Stimulated activated naive B cell treated with anti-CD40 and anti-IgM and Interleukin-4, amounts not matched to agents 10 μg/mL and 1 μg/mL and 100 μg/mL, for 72 hours (primary cell): ENCODE measurements at regions not wholly inside any gene's neighbourhood (a gene's known extent, or its start where the extent isn't known, plus 50 kb on each side); places are given as distances from the start of the nearest gene placed in this dataset.

Experiments
- ATAC-seq, 2 donors: fragments of 150-1000 bp; cut with Tn5 transposase; replicated peaks; 2 replicates each; pipeline ENCODE4 v1.10.0; 2021; ENCODE audit warnings: moderate library complexity in 1 of 2
- DNase-seq: peaks from one replicate; pipeline ENCODE4 v3.0.0; 2021
- H3K27ac Mint-ChIP-seq: one replicate; pipeline ENCODE4 v1.8.0; 2022; ENCODE audit warnings: mild to moderate bottlenecking, mixed read lengths
- H3K27me3 Mint-ChIP-seq, 2 donors: one replicate each; pipeline ENCODE4 v1.8.0; 2022; ENCODE audit warnings: mixed read lengths in 2 of 2
- H3K36me3 Mint-ChIP-seq, 2 donors: one replicate each; pipeline ENCODE4 v1.8.0; 2022; ENCODE audit warnings: mixed read lengths in 2 of 2, mild to moderate bottlenecking in 1 of 2
- H3K4me1 Mint-ChIP-seq, 2 donors: one replicate each; pipeline ENCODE4 v1.8.0; 2022; ENCODE audit warnings: mixed read lengths in 2 of 2, mild to moderate bottlenecking in 1 of 2
- H3K4me3 Mint-ChIP-seq, 2 donors: one replicate each; pipeline ENCODE4 v1.8.0; 2022; ENCODE audit warnings: mild to moderate bottlenecking in 2 of 2, mixed read lengths in 2 of 2, moderate library complexity in 1 of 2
- H3K9me3 Mint-ChIP-seq, 2 donors: one replicate each; pipeline ENCODE4 v1.8.0; 2022; ENCODE audit warnings: mixed read lengths in 2 of 2, mild to moderate bottlenecking in 1 of 2

GRCh38 chr16:73831220-73831619, 465.4 kb upstream of the PSMD7 start:
- Mint-ChIP-seq H3K4me3 (no peak overlapping the region), H3K4me1 (no peaks in the 10 kb centered on the region), H3K9me3 (peaks cover 3% of the 10 kb centered on the region in 2 donors), H3K36me3 (no peaks in the 10 kb centered on the region), H3K27me3 (no peaks in the 10 kb centered on the region), H3K27ac (no peak overlapping the region)
- DNase-seq (no peak), ATAC-seq (no peak)

GRCh38 chr16:73823205-73823849, 473.3 kb upstream of the PSMD7 start:
- Mint-ChIP-seq H3K4me1 (no peaks in the 10 kb centered on the region), H3K4me3 (no peak overlapping the region), H3K27ac (no peak overlapping the region), H3K9me3 (peaks cover 0 to 5% of the 10 kb centered on the region in 2 donors), H3K36me3 (no peaks in the 10 kb centered on the region), H3K27me3 (no peaks in the 10 kb centered on the region)
- no peak for ATAC-seq
- no peak for DNase-seq

- no peak for ATAC-seq
- DNase-seq, result no peak
- H3K4me1 Mint-ChIP-seq, result no peaks in the 10 kb centered on the region
- H3K36me3 Mint-ChIP-seq, result no peaks in the 10 kb centered on the region
- H3K27me3 Mint-ChIP-seq, result no peaks in the 10 kb centered on the region
- H3K9me3 Mint-ChIP-seq, result peaks cover 0 to 2% of the 10 kb centered on the region in 2 donors
- H3K27ac Mint-ChIP-seq, result no peak overlapping the region
- H3K4me3 Mint-ChIP-seq, result no peak overlapping the region
These were observed 478.9 kb upstream of the PSMD7 start for GRCh38 chr16:73817526-73818324.

GRCh38 chr16:73813527-73813926, 483.1 kb upstream of the PSMD7 start:
- no peak overlapping the region for H3K4me3 Mint-ChIP-seq
- no peak overlapping the region for H3K27ac Mint-ChIP-seq
- H3K9me3 Mint-ChIP-seq, result peaks cover 0 to 2% of the 10 kb centered on the region in 2 donors
- no peaks in the 10 kb centered on the region for H3K4me1 Mint-ChIP-seq
- no peak for DNase-seq
- no peaks in the 10 kb centered on the region for H3K27me3 Mint-ChIP-seq
- no peak for ATAC-seq
- H3K36me3 Mint-ChIP-seq, result no peaks in the 10 kb centered on the region

- no peak overlapping the region for H3K27ac Mint-ChIP-seq
These were observed 492.2 kb upstream of the PSMD7 start for GRCh38 chr16:73804456-73804855.

GRCh38 chr16:73798471-73798870, 498.1 kb upstream of the PSMD7 start:
- ATAC-seq (no peak), DNase-seq (no peak)
- Mint-ChIP-seq H3K36me3 (no peaks in the 10 kb centered on the region), H3K4me3 (no peak overlapping the region), H3K27ac (no peak overlapping the region), H3K27me3 (no peaks in the 10 kb centered on the region), H3K9me3 (peaks cover 0 to 2% of the 10 kb centered on the region in 2 donors), H3K4me1 (no peaks in the 10 kb centered on the region)

More at GRCh38 chr16:73804456-73804855, 492.2 kb upstream of the PSMD7 start:
- no peaks in the 10 kb centered on the region for H3K27me3 Mint-ChIP-seq
- ATAC-seq (no peak), DNase-seq (no peak)
- no peaks in the 10 kb centered on the region for H3K36me3 Mint-ChIP-seq
- H3K4me1 Mint-ChIP-seq, result no peaks in the 10 kb centered on the region
- H3K9me3 Mint-ChIP-seq, result peaks cover 2 to 4% of the 10 kb centered on the region in 2 donors
- no peak overlapping the region for H3K4me3 Mint-ChIP-seq

GRCh38 chr16:73797115-73797514, 499.5 kb upstream of the PSMD7 start:
- no peaks in the 10 kb centered on the region for H3K36me3 Mint-ChIP-seq
- no peaks in the 10 kb centered on the region for H3K4me1 Mint-ChIP-seq
- H3K4me3 Mint-ChIP-seq, result no peak overlapping the region
- H3K27ac Mint-ChIP-seq, result no peak overlapping the region
- DNase-seq, result no peak
- ATAC-seq, result no peak
- H3K9me3 Mint-ChIP-seq, result peaks cover 0 to 2% of the 10 kb centered on the region in 2 donors
- H3K27me3 Mint-ChIP-seq, result no peaks in the 10 kb centered on the region

- DNase-seq (no peak), ATAC-seq (no peak)
- no peaks in the 10 kb centered on the region for H3K36me3 Mint-ChIP-seq
- H3K27me3 Mint-ChIP-seq, result no peaks in the 10 kb centered on the region
- H3K27ac Mint-ChIP-seq, result no peak overlapping the region
- H3K9me3 Mint-ChIP-seq, result peaks cover 0 to 2% of the 10 kb centered on the region in 2 donors
- no peaks in the 10 kb centered on the region for H3K4me1 Mint-ChIP-seq
- no peak overlapping the region for H3K4me3 Mint-ChIP-seq
These were observed 500.4 kb upstream of the PSMD7 start for GRCh38 chr16:73796241-73796640.

- no peaks in the 10 kb centered on the region for H3K36me3 Mint-ChIP-seq
- ATAC-seq (no peak), DNase-seq (no peak)
- H3K27ac Mint-ChIP-seq, result no peak overlapping the region
- H3K4me3 Mint-ChIP-seq, result no peak overlapping the region
- H3K9me3 Mint-ChIP-seq, result peaks cover 0 to 2% of the 10 kb centered on the region in 2 donors
- H3K4me1 Mint-ChIP-seq, result no peaks in the 10 kb centered on the region
- no peaks in the 10 kb centered on the region for H3K27me3 Mint-ChIP-seq
These were observed 501.6 kb upstream of the PSMD7 start for GRCh38 chr16:73794994-73795393.

- H3K9me3 Mint-ChIP-seq, result peaks cover 0 to 2% of the 10 kb centered on the region in 2 donors
- H3K27ac Mint-ChIP-seq, result no peak overlapping the region
- no peaks in the 10 kb centered on the region for H3K27me3 Mint-ChIP-seq
- H3K36me3 Mint-ChIP-seq, result no peaks in the 10 kb centered on the region
- ATAC-seq, result no peak
- DNase-seq, result no peak
- H3K4me1 Mint-ChIP-seq, result no peaks in the 10 kb centered on the region
- no peak overlapping the region for H3K4me3 Mint-ChIP-seq
These were observed 502.7 kb upstream of the PSMD7 start for GRCh38 chr16:73793871-73794437.

GRCh38 chr16:73793260-73793659, 503.4 kb upstream of the PSMD7 start:
- DNase-seq (no peak), ATAC-seq (no peak)
- no peak overlapping the region for H3K4me3 Mint-ChIP-seq
- peaks cover 0 to 2% of the 10 kb centered on the region in 2 donors for H3K9me3 Mint-ChIP-seq
- no peaks in the 10 kb centered on the region for H3K27me3 Mint-ChIP-seq
- no peaks in the 10 kb centered on the region for H3K36me3 Mint-ChIP-seq
- H3K27ac Mint-ChIP-seq, result no peak overlapping the region
- no peaks in the 10 kb centered on the region for H3K4me1 Mint-ChIP-seq

GRCh38 chr16:73792199-73793020, 504.2 kb upstream of the PSMD7 start:
- no peaks in the 10 kb centered on the region for H3K27me3 Mint-ChIP-seq
- H3K4me3 Mint-ChIP-seq, result no peak overlapping the region
- no peak for DNase-seq
- no peak overlapping the region for H3K27ac Mint-ChIP-seq
- no peaks in the 10 kb centered on the region for H3K4me1 Mint-ChIP-seq
- ATAC-seq, result no peak
- H3K36me3 Mint-ChIP-seq, result no peaks in the 10 kb centered on the region
- H3K9me3 Mint-ChIP-seq, result peaks cover 0 to 2% of the 10 kb centered on the region in 2 donors

- no peak for ATAC-seq
These were observed 515.3 kb upstream of the PSMD7 start for GRCh38 chr16:73781297-73781696.

GRCh38 chr16:73778887-73779286, 517.7 kb upstream of the PSMD7 start:
- H3K27me3 Mint-ChIP-seq, result peaks cover 0 to 3% of the 10 kb centered on the region in 2 donors
- H3K4me3 Mint-ChIP-seq, result no peak overlapping the region
- H3K9me3 Mint-ChIP-seq, result peaks cover 0 to 2% of the 10 kb centered on the region in 2 donors
- no peak overlapping the region for H3K27ac Mint-ChIP-seq
- ATAC-seq (no peak), DNase-seq (no peak)
- H3K36me3 Mint-ChIP-seq, result no peaks in the 10 kb centered on the region
- no peaks in the 10 kb centered on the region for H3K4me1 Mint-ChIP-seq

More at GRCh38 chr16:73781297-73781696, 515.3 kb upstream of the PSMD7 start:
- H3K36me3 Mint-ChIP-seq, result no peaks in the 10 kb centered on the region
- H3K9me3 Mint-ChIP-seq, result peaks cover 8 to 9% of the 10 kb centered on the region in 2 donors
- peaks cover 0 to 3% of the 10 kb centered on the region in 2 donors for H3K27me3 Mint-ChIP-seq
- no peak for DNase-seq
- no peak overlapping the region for H3K4me3 Mint-ChIP-seq
- H3K4me1 Mint-ChIP-seq, result no peaks in the 10 kb centered on the region
- H3K27ac Mint-ChIP-seq, result no peak overlapping the region
